ENCODE measurements at regions not wholly inside any gene's neighbourhood (a gene's known extent, or its start where the extent isn't known, plus 50 kb on each side); places are given as distances from the start of the nearest gene placed in this dataset.

- TF ChIP-seq EZH2 (IDR thresholded peaks at IDR 0.05) (no peak), REST (IDR thresholded peaks at IDR 0.05; ENCODE audit: low read depth) (no peak), ATF3 (IDR thresholded peaks at IDR 0.05) (no peak), ZFX (IDR thresholded peaks at IDR 0.05) (no peak), EGR1 (IDR thresholded peaks at IDR 0.05; ENCODE audit: low read depth) (no peak), POLR2A (IDR thresholded peaks at IDR 0.05; ENCODE audit: borderline replicate concordance, extremely low read depth, insufficient read depth, insufficient read length) (no peak), JUND (IDR thresholded peaks at IDR 0.05) (no peak), CTCF (IDR thresholded peaks at IDR 0.05 in 2 of 3, conservative IDR thresholded peaks at IDR 0.05 in 1 of 3; ENCODE audit: borderline replicate concordance in 1 of 3, insufficient read depth in 1 of 3, low read depth in 2 of 3, low read length in 2 of 3) (no peak), MAX (IDR thresholded peaks at IDR 0.05) (no peak), ZNF274 (IDR thresholded peaks at IDR 0.05; ENCODE audit: low read depth, low read length) (no peak), POLR2AphosphoS5 (IDR thresholded peaks at IDR 0.05; ENCODE audit: low read depth, low read length) (no peak), ZBTB33 (IDR thresholded peaks at IDR 0.05; ENCODE audit: extremely low read depth, insufficient replicate concordance, low read length) (no peak), TCF7L2 (IDR thresholded peaks at IDR 0.05; ENCODE audit: borderline replicate concordance, extremely low read depth, insufficient read depth, insufficient read length) (no peak), EZH2phosphoT487 (IDR thresholded peaks at IDR 0.05; ENCODE audit: borderline replicate concordance) (no peak), CEBPB (IDR thresholded peaks at IDR 0.05; ENCODE audit: low read depth) (no peak), SP1 (IDR thresholded peaks at IDR 0.05; ENCODE audit: low read depth) (no peak), SIN3A (IDR thresholded peaks at IDR 0.05; ENCODE audit: low read depth) (no peak), CBX3 (IDR thresholded peaks at IDR 0.05; ENCODE audit: low read depth) (no peak)
- POLR2A ChIA-PET: no interaction called here
- no peaks in the 10 kb centered on the region for H3K27me3 ChIP-seq (ENCODE audit: insufficient read depth, low read length)
- ATAC-seq (no peak), DNase-seq (ENCODE audit: low read depth, low spot score) (no peak)
- no peak overlapping the region for H3K9ac ChIP-seq (ENCODE audit: low read length)
- no peak overlapping the region for H2AFZ ChIP-seq (ENCODE audit: low read depth, low read length, poor library complexity, severe bottlenecking)
- H3K4me1 ChIP-seq (ENCODE audit: control insufficient read depth in 1 of 2, insufficient read depth in 2 of 2, low read length in 2 of 2): peaks cover 11% of the 10 kb centered on the region in 2 experiments
- no peaks in the 10 kb centered on the region for H3K9me2 ChIP-seq (ENCODE audit: insufficient read depth)
- H3K79me2 ChIP-seq (ENCODE audit: insufficient read depth, low read length): no peaks in the 10 kb centered on the region
- no peaks in the 10 kb centered on the region for H4K20me1 ChIP-seq (ENCODE audit: insufficient read depth)
- H3K4me2 ChIP-seq (ENCODE audit: low read length): no peak overlapping the region
- H3K27ac ChIP-seq (ENCODE audit: low read depth, low read length): no peak overlapping the region
- H3K9me3 ChIP-seq (ENCODE audit: control insufficient read depth in 1 of 2, insufficient read depth in 1 of 2, low read depth in 1 of 2, low read length in 2 of 2): no peaks in the 10 kb centered on the region
- no peaks in the 10 kb centered on the region for H3K36me3 ChIP-seq (ENCODE audit: control insufficient read depth in 1 of 2, insufficient read depth in 2 of 2, low read length in 2 of 2)
- no peak overlapping the region for H3K4me3 ChIP-seq (replicated peaks in 1 of 2; ENCODE audit: low read depth in 1 of 2, low read length in 2 of 2)
- CTCF ChIA-PET: no interaction called here
- intact Hi-C loops (cut with micrococcal nuclease): no loop called here
- RAD21 ChIA-PET (ENCODE audit: low non-redundant PET in 1 of 2, low total read pairs in 2 of 2, uncharacterized antibody in 2 of 2, unreplicated experiment in 2 of 2): no interaction called here
- no TSS peak for BruUV-seq (replicated peaks)
Measured at GRCh38 chr18:22840606-22841144, 92.5 kb upstream of the RBBP8 start.

Measured in HCT116 (cell line).